ENCODE measurements at regions not wholly inside any gene's neighbourhood (a gene's known extent, or its start where the extent isn't known, plus 50 kb on each side); places are given as distances from the start of the nearest gene placed in this dataset.

- no peak for DNase-seq
Measured at GRCh38 chr1:219273088-219273686, 99.5 kb downstream of the LYPLAL1 start.

DNA sequence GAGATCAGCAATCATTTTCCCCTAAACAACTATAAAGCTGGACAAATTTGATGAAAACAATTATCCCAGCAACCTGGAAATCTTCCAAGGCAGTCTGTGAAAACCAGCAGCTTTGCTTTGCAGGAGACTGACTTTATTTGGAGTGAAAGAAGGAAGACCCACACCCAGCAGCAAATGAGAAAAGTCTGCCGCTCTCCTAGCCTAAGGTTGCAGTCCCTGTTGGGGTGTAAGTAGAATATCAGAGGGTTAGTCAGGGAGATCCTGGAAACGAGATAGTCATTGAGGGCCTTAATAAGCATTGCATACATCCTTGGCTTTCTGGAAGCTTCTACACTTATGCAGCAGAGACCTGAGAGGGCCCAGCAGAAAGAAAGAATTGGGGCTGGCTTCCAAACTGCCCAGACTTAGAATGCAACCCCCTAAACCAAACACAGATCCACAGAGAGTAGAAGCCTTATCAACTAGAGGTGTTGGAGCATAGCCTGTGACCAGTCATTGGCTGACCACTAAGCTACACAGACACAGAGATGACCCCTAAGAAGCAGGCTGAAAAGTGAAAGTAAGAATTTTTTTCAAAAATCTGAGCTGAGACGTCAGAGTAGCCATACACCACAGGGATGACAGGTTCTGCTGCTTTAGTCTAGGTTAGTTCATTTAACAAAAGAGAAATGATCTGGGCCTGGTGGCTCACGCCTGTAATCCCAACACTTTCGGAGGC lies 98.3 kb downstream of the LYPLAL1 start:
- no peak for DNase-seq

GRCh38 chr1:219269171-219269570 lies 95.5 kb downstream of the LYPLAL1 start:
- no peak for DNase-seq

DNA sequence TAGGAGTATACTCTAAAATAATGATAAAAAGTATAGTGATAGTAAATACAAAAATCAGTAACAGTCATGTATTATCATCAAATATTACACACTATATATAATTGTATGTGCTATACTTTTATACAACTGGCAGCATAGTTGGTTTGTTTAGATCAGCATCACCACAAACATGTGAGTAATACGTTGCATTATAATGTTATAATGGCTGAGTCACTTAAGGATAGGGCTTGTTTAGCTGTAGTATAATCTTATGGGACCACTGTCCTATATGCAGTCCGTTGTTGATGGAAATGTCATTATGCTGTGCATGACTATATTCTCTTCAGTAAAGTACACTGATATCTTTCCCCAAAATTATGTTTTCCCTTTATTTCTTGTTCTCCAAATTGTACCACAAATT lies 92.8 kb downstream of the LYPLAL1 start:
- no peak for DNase-seq

DNA sequence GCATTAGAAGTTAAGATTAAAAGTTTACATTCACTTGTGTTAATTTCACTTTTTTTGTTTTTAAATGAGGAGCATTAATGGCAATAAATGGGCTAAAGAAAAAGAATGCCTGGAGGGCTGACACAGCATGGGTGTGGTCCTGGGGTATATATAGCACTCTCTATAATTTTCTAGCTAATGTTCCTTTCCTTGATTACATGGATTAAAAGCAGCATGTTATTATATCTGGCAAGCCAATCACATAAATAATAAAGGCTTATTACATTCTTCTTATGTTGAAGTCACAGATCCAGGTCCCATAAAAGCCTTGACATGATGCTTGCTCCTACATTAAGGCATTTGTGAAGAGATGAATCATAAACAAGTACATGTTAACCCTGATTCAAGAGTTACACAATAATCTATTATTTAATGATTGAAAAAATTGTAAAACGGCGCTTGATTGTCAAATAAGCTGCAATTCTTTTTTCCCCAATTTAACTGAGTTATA lies 91.4 kb downstream of the LYPLAL1 start:
- no peak for DNase-seq

DNA sequence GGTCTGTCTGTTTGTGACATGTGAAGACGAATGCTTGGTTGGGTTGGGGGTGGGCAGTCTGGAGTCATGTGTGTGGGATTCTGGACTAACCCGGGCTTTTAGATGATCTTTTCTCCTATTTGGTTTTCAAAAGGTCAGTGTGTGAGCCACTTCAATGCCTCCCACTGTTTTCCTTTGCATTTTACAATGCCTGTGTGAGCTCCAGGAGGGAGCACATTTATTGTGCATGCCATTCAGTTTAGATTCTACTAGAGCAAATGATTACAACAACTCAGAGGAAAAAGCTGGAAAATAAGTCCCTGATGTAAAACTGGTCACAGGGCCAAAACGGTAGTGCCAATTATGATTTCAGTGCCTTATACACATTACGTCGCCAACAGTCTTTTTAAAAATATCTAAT lies 90.9 kb downstream of the LYPLAL1 start:
- no peak for DNase-seq

Measured in renal pelvis (tissue), 1 donor.